ENCODE measurements at regions not wholly inside any gene's neighbourhood (a gene's known extent, or its start where the extent isn't known, plus 50 kb on each side); places are given as distances from the start of the nearest gene placed in this dataset.
"Not testable (repeated sequence)": the region's sequence is repeated elsewhere in the genome, so short reads cannot be mapped to it uniquely, and the experiment has no call there.

- in situ Hi-C loops (cut with MboI; ENCODE audit: low sequenced_read_pairs): no loop called here
Measured at GRCh38 chr13:79933389-79933788, 407.5 kb downstream of the SPRY2 start.

- in situ Hi-C loops (cut with MboI; ENCODE audit: low sequenced_read_pairs): no loop called here
Measured at GRCh38 chr13:79932556-79932955, 408.4 kb downstream of the SPRY2 start.

- in situ Hi-C loops (cut with MboI; ENCODE audit: low sequenced_read_pairs): not testable (repeated sequence)
Measured at GRCh38 chr13:79923973-79924556, 416.9 kb downstream of the SPRY2 start.

- in situ Hi-C loops (cut with MboI; ENCODE audit: low sequenced_read_pairs): no loop called here
Measured at GRCh38 chr13:79919091-79919490, 421.8 kb downstream of the SPRY2 start.

- in situ Hi-C loops (cut with MboI; ENCODE audit: low sequenced_read_pairs): no loop called here
Measured at GRCh38 chr13:79918620-79919019, 422.3 kb downstream of the SPRY2 start.

- in situ Hi-C loops (cut with MboI; ENCODE audit: low sequenced_read_pairs): no loop called here
Measured at GRCh38 chr13:79917628-79918027, 423.3 kb downstream of the SPRY2 start.

- in situ Hi-C loops (cut with MboI; ENCODE audit: low sequenced_read_pairs): no loop called here
Measured at GRCh38 chr13:79915114-79915811, 425.7 kb downstream of the SPRY2 start.

GRCh38 chr13:79913141-79913827 lies 427.6 kb downstream of the SPRY2 start:
- in situ Hi-C loops (cut with MboI; ENCODE audit: low sequenced_read_pairs): no loop called here

GRCh38 chr13:79912403-79912802 lies 428.5 kb downstream of the SPRY2 start:
- in situ Hi-C loops (cut with MboI; ENCODE audit: low sequenced_read_pairs): no loop called here

GRCh38 chr13:79910875-79911540 lies 429.9 kb downstream of the SPRY2 start:
- in situ Hi-C loops (cut with MboI; ENCODE audit: low sequenced_read_pairs): no loop called here

- in situ Hi-C loops (cut with MboI; ENCODE audit: low sequenced_read_pairs): no loop called here
Measured at GRCh38 chr13:79909644-79910043, 428.7 kb downstream of the NDFIP2 start.

GRCh38 chr13:79908381-79908780 lies 427.4 kb downstream of the NDFIP2 start:
- in situ Hi-C loops (cut with MboI; ENCODE audit: low sequenced_read_pairs): no loop called here

- in situ Hi-C loops (cut with MboI; ENCODE audit: low sequenced_read_pairs): no loop called here
Measured at GRCh38 chr13:79907527-79907926, 426.6 kb downstream of the NDFIP2 start.

GRCh38 chr13:79906345-79906744 lies 425.4 kb downstream of the NDFIP2 start:
- in situ Hi-C loops (cut with MboI; ENCODE audit: low sequenced_read_pairs): no loop called here

- in situ Hi-C loops (cut with MboI; ENCODE audit: low sequenced_read_pairs): no loop called here
Measured at GRCh38 chr13:79905018-79905417, 424.1 kb downstream of the NDFIP2 start.

- in situ Hi-C loops (cut with MboI; ENCODE audit: low sequenced_read_pairs): no loop called here
Measured at GRCh38 chr13:79904581-79904980, 423.6 kb downstream of the NDFIP2 start.

GRCh38 chr13:79901336-79901735 lies 420.4 kb downstream of the NDFIP2 start:
- in situ Hi-C loops (cut with MboI; ENCODE audit: low sequenced_read_pairs): no loop called here

- in situ Hi-C loops (cut with MboI; ENCODE audit: low sequenced_read_pairs): no loop called here
Measured at GRCh38 chr13:79900356-79900755, 419.4 kb downstream of the NDFIP2 start.

- in situ Hi-C loops (cut with MboI; ENCODE audit: low sequenced_read_pairs): no loop called here
Measured at GRCh38 chr13:79898996-79899395, 418.0 kb downstream of the NDFIP2 start.

- in situ Hi-C loops (cut with MboI; ENCODE audit: low sequenced_read_pairs): no loop called here
Measured at GRCh38 chr13:79898202-79898826, 417.4 kb downstream of the NDFIP2 start.

GRCh38 chr13:79896851-79897250 lies 415.9 kb downstream of the NDFIP2 start:
- in situ Hi-C loops (cut with MboI; ENCODE audit: low sequenced_read_pairs): no loop called here

All from HL-60/S4 treated with phorbol 12-myristate 13-acetate at 8.2 ng/mL for 4 days and 3 days (cell line).